ENCODE measurements at regions not wholly inside any gene's neighbourhood (a gene's known extent, or its start where the extent isn't known, plus 50 kb on each side); places are given as distances from the start of the nearest gene placed in this dataset.
"Not testable (repeated sequence)": the region's sequence is repeated elsewhere in the genome, so short reads cannot be mapped to it uniquely, and the experiment has no call there.

DNA sequence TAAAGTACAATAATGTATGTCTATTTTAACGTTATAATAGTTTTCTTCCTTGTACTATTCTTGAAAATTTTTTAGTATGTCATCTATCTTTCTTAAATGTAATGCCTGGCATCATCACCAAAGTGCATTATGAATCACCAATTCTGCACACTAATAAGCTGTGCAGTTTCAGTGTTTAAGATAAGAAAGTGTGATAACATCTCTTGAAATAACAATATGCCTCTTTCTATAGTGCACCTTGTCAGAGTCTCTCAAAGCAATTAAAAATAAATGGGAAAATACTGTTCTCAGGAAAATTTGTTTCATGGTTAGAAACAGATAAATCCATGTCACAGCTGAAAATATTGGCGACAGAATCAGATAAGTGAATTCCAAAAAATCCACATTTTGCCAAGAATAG, 457.4 kb upstream of the PCDH10 start:
- Histone ChIP-seq H3K27ac (ENCODE audit: low read length) (no peak overlapping the region), H3K9ac (ENCODE audit: low read depth, low read length) (no peak overlapping the region), H3K9me3 (ENCODE audit: insufficient read depth, low read depth, low read length) (peaks cover 12% of the 10 kb centered on the region; the same call in 1 of the 2 replicates), H3K4me1 (ENCODE audit: insufficient read depth, low read length) (no peaks in the 10 kb centered on the region), H3K4me3 (ENCODE audit: low read length) (no peak overlapping the region), H3K27me3 (ENCODE audit: insufficient read depth, low read length) (no peaks in the 10 kb centered on the region), H3K36me3 (ENCODE audit: insufficient read depth, low read depth, low read length) (no peaks in the 10 kb centered on the region)

- H3K4me1 ChIP-seq (ENCODE audit: insufficient read depth, low read length): no peaks in the 10 kb centered on the region
- H3K27me3 ChIP-seq (ENCODE audit: insufficient read depth, low read length): no peaks in the 10 kb centered on the region
- no peaks in the 10 kb centered on the region for H3K36me3 ChIP-seq (ENCODE audit: insufficient read depth, low read depth, low read length)
- H3K4me3 ChIP-seq (ENCODE audit: low read length): no peak overlapping the region
- H3K27ac ChIP-seq (ENCODE audit: low read length): no peak overlapping the region
- H3K9me3 ChIP-seq (ENCODE audit: insufficient read depth, low read depth, low read length): peaks cover 12% of the 10 kb centered on the region
- H3K9ac ChIP-seq (ENCODE audit: low read depth, low read length): no peak overlapping the region
Measured at GRCh38 chr4:132694775-132695174, 454.3 kb upstream of the PCDH10 start.

DNA sequence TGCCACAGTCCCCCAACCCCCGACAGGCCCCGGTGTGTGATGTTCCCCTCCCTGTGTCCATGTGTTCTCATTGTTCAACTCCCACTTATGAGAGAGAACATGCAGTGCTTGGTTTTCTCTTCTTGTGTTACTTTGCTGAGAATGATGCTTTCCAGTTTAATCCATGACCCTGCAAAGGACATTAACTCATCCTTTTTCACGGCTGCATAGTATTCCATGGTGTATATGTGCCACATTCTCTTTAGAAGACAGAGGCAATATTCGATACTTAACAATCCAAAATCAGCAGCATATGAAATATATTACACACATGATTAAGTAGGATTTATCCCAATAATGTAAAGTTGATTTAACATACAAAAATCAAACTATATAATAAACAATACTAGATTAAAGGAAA, 451.6 kb upstream of the PCDH10 start:
- not testable (repeated sequence) for H3K4me3 ChIP-seq (ENCODE audit: low read length); H3K27ac ChIP-seq (ENCODE audit: low read length); H3K4me1 ChIP-seq (ENCODE audit: insufficient read depth, low read length); H3K27me3 ChIP-seq (ENCODE audit: insufficient read depth, low read length); H3K9ac ChIP-seq (ENCODE audit: low read depth, low read length); H3K36me3 ChIP-seq (ENCODE audit: insufficient read depth, low read depth, low read length)
- peaks cover 12% of the 10 kb centered on the region for H3K9me3 ChIP-seq (ENCODE audit: insufficient read depth, low read depth, low read length)

GRCh38 chr4:132707955-132708354, 441.1 kb upstream of the PCDH10 start:
- Histone ChIP-seq H3K27ac (ENCODE audit: low read length) (no peak overlapping the region), H3K9me3 (ENCODE audit: insufficient read depth, low read depth, low read length) (no peaks in the 10 kb centered on the region), H3K9ac (ENCODE audit: low read depth, low read length) (no peak overlapping the region), H3K36me3 (ENCODE audit: insufficient read depth, low read depth, low read length) (no peaks in the 10 kb centered on the region), H3K27me3 (ENCODE audit: insufficient read depth, low read length) (no peaks in the 10 kb centered on the region), H3K4me1 (ENCODE audit: insufficient read depth, low read length) (no peaks in the 10 kb centered on the region), H3K4me3 (ENCODE audit: low read length) (no peak overlapping the region)

GRCh38 chr4:132709056-132709455, 440.0 kb upstream of the PCDH10 start:
- no peak overlapping the region for H3K4me3 ChIP-seq (ENCODE audit: low read length)
- no peaks in the 10 kb centered on the region for H3K36me3 ChIP-seq (ENCODE audit: insufficient read depth, low read depth, low read length)
- no peaks in the 10 kb centered on the region for H3K4me1 ChIP-seq (ENCODE audit: insufficient read depth, low read length)
- H3K9ac ChIP-seq (ENCODE audit: low read depth, low read length): no peak overlapping the region
- no peaks in the 10 kb centered on the region for H3K27me3 ChIP-seq (ENCODE audit: insufficient read depth, low read length)
- H3K9me3 ChIP-seq (ENCODE audit: insufficient read depth, low read depth, low read length): no peaks in the 10 kb centered on the region
- no peak overlapping the region for H3K27ac ChIP-seq (ENCODE audit: low read length)

DNA sequence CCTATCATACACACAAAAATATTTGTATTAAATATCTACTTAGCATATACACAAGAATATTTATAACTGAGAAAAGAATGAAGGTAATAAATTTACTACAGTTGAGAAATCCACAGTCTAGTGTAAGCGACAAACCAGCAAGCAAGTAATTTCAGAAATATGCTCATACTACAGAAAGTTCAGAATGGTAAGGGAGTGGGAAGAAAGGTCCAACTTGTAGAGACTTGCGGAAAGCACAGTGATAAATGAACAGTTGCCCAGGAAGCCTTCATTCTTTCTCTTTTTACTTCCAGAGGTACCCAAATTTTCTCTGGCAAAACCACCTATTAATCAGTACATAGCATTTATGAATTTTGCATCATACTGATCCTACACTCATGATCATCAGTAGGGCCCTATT, 438.1 kb upstream of the PCDH10 start:
- no peak overlapping the region for H3K27ac ChIP-seq (ENCODE audit: low read length)
- H3K4me3 ChIP-seq (ENCODE audit: low read length): no peak overlapping the region
- no peak overlapping the region for H3K9ac ChIP-seq (ENCODE audit: low read depth, low read length)
- no peaks in the 10 kb centered on the region for H3K36me3 ChIP-seq (ENCODE audit: insufficient read depth, low read depth, low read length)
- H3K27me3 ChIP-seq (ENCODE audit: insufficient read depth, low read length): no peaks in the 10 kb centered on the region
- H3K9me3 ChIP-seq (ENCODE audit: insufficient read depth, low read depth, low read length): no peaks in the 10 kb centered on the region
- H3K4me1 ChIP-seq (ENCODE audit: insufficient read depth, low read length): no peaks in the 10 kb centered on the region

- no peak overlapping the region for H3K27ac ChIP-seq (ENCODE audit: low read length)
- no peak overlapping the region for H3K4me3 ChIP-seq (ENCODE audit: low read length)
- no peak overlapping the region for H3K9ac ChIP-seq (ENCODE audit: low read depth, low read length)
- H3K36me3 ChIP-seq (ENCODE audit: insufficient read depth, low read depth, low read length): no peaks in the 10 kb centered on the region
- H3K27me3 ChIP-seq (ENCODE audit: insufficient read depth, low read length): no peaks in the 10 kb centered on the region
- H3K9me3 ChIP-seq (ENCODE audit: insufficient read depth, low read depth, low read length): no peaks in the 10 kb centered on the region
- H3K4me1 ChIP-seq (ENCODE audit: insufficient read depth, low read length): no peaks in the 10 kb centered on the region
Measured at GRCh38 chr4:132737344-132737743, 411.8 kb upstream of the PCDH10 start.

- no peaks in the 10 kb centered on the region for H3K36me3 ChIP-seq (ENCODE audit: insufficient read depth, low read depth, low read length)
- H3K27me3 ChIP-seq (ENCODE audit: insufficient read depth, low read length): no peaks in the 10 kb centered on the region
- H3K27ac ChIP-seq (ENCODE audit: low read length): no peak overlapping the region
- no peak overlapping the region for H3K9ac ChIP-seq (ENCODE audit: low read depth, low read length)
- H3K9me3 ChIP-seq (ENCODE audit: insufficient read depth, low read depth, low read length): no peaks in the 10 kb centered on the region
- no peaks in the 10 kb centered on the region for H3K4me1 ChIP-seq (ENCODE audit: insufficient read depth, low read length)
- H3K4me3 ChIP-seq (ENCODE audit: low read length): no peak overlapping the region
Measured at GRCh38 chr4:132759199-132759780, 389.8 kb upstream of the PCDH10 start.

DNA sequence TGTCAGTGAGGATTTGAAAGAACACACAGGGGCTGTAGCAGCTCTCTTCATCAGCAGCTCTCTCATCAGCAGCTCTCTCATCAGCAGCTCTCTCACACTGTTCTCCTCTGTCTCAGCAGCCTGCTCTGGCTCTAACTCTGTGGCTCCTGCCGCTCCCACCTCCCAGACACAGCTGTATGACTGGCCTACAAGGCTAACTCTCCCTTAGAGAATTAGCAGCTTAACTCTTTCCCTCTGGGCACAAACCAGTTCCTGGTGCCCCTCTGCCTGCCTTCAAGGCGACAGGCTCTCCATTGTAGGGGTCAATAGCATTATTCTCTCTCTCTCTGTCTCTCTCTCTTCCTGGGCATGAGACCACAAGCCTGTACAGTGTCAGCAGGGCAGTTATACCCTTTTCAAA, 385.6 kb upstream of the PCDH10 start:
- no peak overlapping the region for H3K4me3 ChIP-seq (ENCODE audit: low read length)
- no peaks in the 10 kb centered on the region for H3K9me3 ChIP-seq (ENCODE audit: insufficient read depth, low read depth, low read length)
- no peaks in the 10 kb centered on the region for H3K36me3 ChIP-seq (ENCODE audit: insufficient read depth, low read depth, low read length)
- H3K27ac ChIP-seq (ENCODE audit: low read length): no peak overlapping the region
- H3K4me1 ChIP-seq (ENCODE audit: insufficient read depth, low read length): no peaks in the 10 kb centered on the region
- no peaks in the 10 kb centered on the region for H3K27me3 ChIP-seq (ENCODE audit: insufficient read depth, low read length)
- no peak overlapping the region for H3K9ac ChIP-seq (ENCODE audit: low read depth, low read length)

- H3K4me1 ChIP-seq (ENCODE audit: insufficient read depth, low read length): no peaks in the 10 kb centered on the region
- no peaks in the 10 kb centered on the region for H3K36me3 ChIP-seq (ENCODE audit: insufficient read depth, low read depth, low read length)
- no peak overlapping the region for H3K27ac ChIP-seq (ENCODE audit: low read length)
- H3K4me3 ChIP-seq (ENCODE audit: low read length): no peak overlapping the region
- no peak overlapping the region for H3K9ac ChIP-seq (ENCODE audit: low read depth, low read length)
- no peaks in the 10 kb centered on the region for H3K27me3 ChIP-seq (ENCODE audit: insufficient read depth, low read length)
- H3K9me3 ChIP-seq (ENCODE audit: insufficient read depth, low read depth, low read length): no peaks in the 10 kb centered on the region
Measured at GRCh38 chr4:132767901-132768300, 381.2 kb upstream of the PCDH10 start.

- no peaks in the 10 kb centered on the region for H3K9me3 ChIP-seq (ENCODE audit: insufficient read depth, low read depth, low read length)
- H3K4me1 ChIP-seq (ENCODE audit: insufficient read depth, low read length): no peaks in the 10 kb centered on the region
- H3K27me3 ChIP-seq (ENCODE audit: insufficient read depth, low read length): no peaks in the 10 kb centered on the region
- H3K27ac ChIP-seq (ENCODE audit: low read length): no peak overlapping the region
- H3K4me3 ChIP-seq (ENCODE audit: low read length): no peak overlapping the region
- H3K36me3 ChIP-seq (ENCODE audit: insufficient read depth, low read depth, low read length): no peaks in the 10 kb centered on the region
- H3K9ac ChIP-seq (ENCODE audit: low read depth, low read length): no peak overlapping the region
Measured at GRCh38 chr4:132770776-132771175, 378.3 kb upstream of the PCDH10 start.

DNA sequence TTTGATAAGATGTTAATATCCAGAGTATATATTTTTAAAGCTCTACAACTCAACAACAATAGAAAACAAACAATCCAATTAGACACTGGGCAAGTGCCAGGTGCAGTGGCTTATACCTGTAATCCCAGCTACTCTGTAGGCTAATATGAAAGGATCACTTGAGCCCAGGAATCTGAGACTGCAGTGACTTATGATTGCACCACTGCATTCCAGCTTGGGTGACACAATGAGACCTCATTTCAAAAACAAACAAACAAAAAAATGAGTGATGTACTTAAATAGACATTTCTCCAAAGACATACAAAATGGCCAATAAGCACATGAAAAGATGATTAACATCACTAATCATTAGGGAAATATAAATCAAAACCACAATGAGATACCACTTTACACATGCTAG, 356.8 kb upstream of the PCDH10 start:
- H3K4me3 ChIP-seq (ENCODE audit: low read length): no peak overlapping the region
- H3K9me3 ChIP-seq (ENCODE audit: insufficient read depth, low read depth, low read length): no peaks in the 10 kb centered on the region
- no peak overlapping the region for H3K9ac ChIP-seq (ENCODE audit: low read depth, low read length)
- H3K27me3 ChIP-seq (ENCODE audit: insufficient read depth, low read length): no peaks in the 10 kb centered on the region
- no peaks in the 10 kb centered on the region for H3K4me1 ChIP-seq (ENCODE audit: insufficient read depth, low read length)
- no peak overlapping the region for H3K27ac ChIP-seq (ENCODE audit: low read length)
- no peaks in the 10 kb centered on the region for H3K36me3 ChIP-seq (ENCODE audit: insufficient read depth, low read depth, low read length)

DNA sequence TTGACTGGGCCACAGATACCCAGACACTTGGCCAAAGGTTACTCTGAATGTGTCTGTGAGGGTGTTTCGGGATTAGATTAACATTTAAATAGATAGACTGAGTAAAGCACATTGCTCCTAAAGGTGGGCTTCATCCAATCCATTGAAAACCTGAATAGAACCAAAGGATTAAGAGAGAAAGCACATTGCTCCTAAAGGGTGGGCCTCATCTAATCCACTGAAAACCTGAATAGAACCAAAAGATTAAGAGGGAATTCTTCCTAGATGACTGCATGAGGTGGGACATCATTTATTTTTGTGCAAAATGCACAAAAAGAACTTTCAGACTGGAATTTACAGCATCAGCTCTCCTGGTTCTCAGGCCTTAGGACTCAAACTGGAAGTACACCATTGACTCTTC, 351.2 kb upstream of the PCDH10 start:
- H3K36me3 ChIP-seq (ENCODE audit: insufficient read depth, low read depth, low read length): no peaks in the 10 kb centered on the region

More for the DNA sequence above, 351.2 kb upstream of the PCDH10 start:
- no peak overlapping the region for H3K27ac ChIP-seq (ENCODE audit: low read length)
- no peaks in the 10 kb centered on the region for H3K9me3 ChIP-seq (ENCODE audit: insufficient read depth, low read depth, low read length)
- H3K27me3 ChIP-seq (ENCODE audit: insufficient read depth, low read length): no peaks in the 10 kb centered on the region
- H3K9ac ChIP-seq (ENCODE audit: low read depth, low read length): no peak overlapping the region
- no peaks in the 10 kb centered on the region for H3K4me1 ChIP-seq (ENCODE audit: insufficient read depth, low read length)
- H3K4me3 ChIP-seq (ENCODE audit: low read length): no peak overlapping the region
